CD14-positive monocyte (primary cell): ENCODE measurements at regions not wholly inside any gene's neighbourhood (a gene's known extent, or its start where the extent isn't known, plus 50 kb on each side); places are given as distances from the start of the nearest gene placed in this dataset.

Experiments
- DNase-seq, 3 donors: peaks; one replicate each; pipeline ENCODE4 v3.0.0-alpha.2; 2011 to 2022
- H2AFZ ChIP-seq: 2 replicates; pipeline ENCODE4 v1.6.0; 2012; ENCODE audit warnings: mild to moderate bottlenecking, low read depth, low read length, inconsistent platforms; ENCODE audit not compliant: insufficient read depth, poor library complexity, severe bottlenecking
- H3K27ac ChIP-seq, 2 donors: 1 replicate in 1 of 2; 2 replicates in 1 of 2; pipeline ENCODE4 v1.5.1; 2012 to 2013; ENCODE audit warnings: low read length in 2 of 2, control low read depth in 1 of 2, inconsistent platforms in 1 of 2, low read depth in 1 of 2, mild to moderate bottlenecking in 1 of 2
- H3K27me3 ChIP-seq, 2 donors: one replicate each; pipeline versions ENCODE4 v1.6.0 to v1.6.1; 2011 to 2013; ENCODE audit warnings: low read length in 2 of 2; ENCODE audit not compliant: control insufficient read depth in 2 of 2, insufficient read depth in 2 of 2
- H3K36me3 ChIP-seq, 2 donors: replicated peaks in 1 of 2; 1 replicate in 1 of 2; 2 replicates in 1 of 2; pipeline versions ENCODE4 v1.5.1 to v1.6.1; 2012 to 2013; ENCODE audit warnings: low read length in 2 of 2, control low read depth in 1 of 2, inconsistent platforms in 1 of 2, mild to moderate bottlenecking in 1 of 2; ENCODE audit not compliant: insufficient read depth in 2 of 2, control insufficient read depth in 1 of 2
- H3K4me1 ChIP-seq, 2 donors: 1 replicate in 1 of 2; 2 replicates in 1 of 2; pipeline versions ENCODE4 v1.5.1 to v1.6.1; 2012 to 2013; ENCODE audit warnings: low read length in 2 of 2, control low read depth in 1 of 2, inconsistent platforms in 1 of 2, mild to moderate bottlenecking in 1 of 2, moderate library complexity in 1 of 2; ENCODE audit not compliant: insufficient read depth in 2 of 2, control insufficient read depth in 1 of 2
- H3K4me2 ChIP-seq: replicated peaks from 2 replicates; pipeline ENCODE3; 2012; ENCODE audit warnings: low read length, moderate library complexity, mild to moderate bottlenecking; ENCODE audit not compliant: poor library complexity, severe bottlenecking; ENCODE audit errors: extremely low read depth
- H3K4me3 ChIP-seq, 3 experiments: fragments of 200-600 bp in 1 of 3; sonication (generic) in 1 of 3; replicated peaks in 1 of 3; 1 replicate in 2 of 3; 2 replicates in 1 of 3; pipeline ENCODE4 v1.5.1; 2011 to 2013; ENCODE audit warnings: low read length in 3 of 3, mild to moderate bottlenecking in 3 of 3, control low read depth in 2 of 3, low read depth in 2 of 3, inconsistent platforms in 1 of 3, moderate library complexity in 1 of 3
- H3K79me2 ChIP-seq: 2 replicates; pipeline ENCODE4 v1.6.0; 2012; ENCODE audit warnings: mild to moderate bottlenecking, control low read depth, inconsistent platforms, low read length, moderate library complexity; ENCODE audit not compliant: insufficient read depth
- H3K9ac ChIP-seq: 2 replicates; pipeline ENCODE4 v1.6.0; 2017; ENCODE audit warnings: low read length, mild to moderate bottlenecking; ENCODE audit not compliant: insufficient read depth, poor library complexity, severe bottlenecking
- H3K9me3 ChIP-seq, 2 donors: replicated peaks in 1 of 2; 1 replicate in 1 of 2; 2 replicates in 1 of 2; pipeline versions ENCODE4 v1.5.1 to v1.6.1; 2012 to 2013; ENCODE audit warnings: low read length in 2 of 2, control low read depth in 1 of 2; ENCODE audit not compliant: control insufficient read depth in 1 of 2, insufficient read depth in 1 of 2
- H4K20me1 ChIP-seq: 2 replicates; pipeline ENCODE4 v1.6.0; 2012; ENCODE audit warnings: mild to moderate bottlenecking, low read length, control low read depth, moderate library complexity; ENCODE audit not compliant: insufficient read depth
- H3K27ac Mint-ChIP-seq, 7 donors: one replicate each; pipeline ENCODE4 v1.8.0; 2020; ENCODE audit warnings: mild to moderate bottlenecking in 7 of 7, mixed read lengths in 7 of 7, moderate library complexity in 6 of 7, inconsistent platforms in 2 of 7
- H3K27me3 Mint-ChIP-seq, 3 donors: one replicate each; pipeline ENCODE4 v1.8.0; 2021 to 2022; ENCODE audit warnings: low read depth in 3 of 3, mild to moderate bottlenecking in 3 of 3, mixed read lengths in 3 of 3, moderate library complexity in 3 of 3, inconsistent platforms in 1 of 3
- H3K36me3 Mint-ChIP-seq, 2 donors: one replicate each; pipeline ENCODE4 v1.8.0; 2020; ENCODE audit warnings: mixed read lengths in 2 of 2, inconsistent platforms in 1 of 2, mild to moderate bottlenecking in 1 of 2
- H3K4me1 Mint-ChIP-seq: one replicate; pipeline ENCODE4 v1.8.0; 2020; ENCODE audit warnings: mild to moderate bottlenecking, mixed read lengths
- H3K4me3 Mint-ChIP-seq, 2 donors: one replicate each; pipeline ENCODE4 v1.8.0; 2020; ENCODE audit warnings: mild to moderate bottlenecking in 2 of 2, mixed read lengths in 2 of 2, moderate library complexity in 1 of 2
- H3K9me3 Mint-ChIP-seq, 7 donors: one replicate each; pipeline ENCODE4 v1.8.0; 2020 to 2022; ENCODE audit warnings: mixed read lengths in 7 of 7, mild to moderate bottlenecking in 6 of 7, moderate library complexity in 6 of 7, inconsistent platforms in 2 of 7
- WGBS: methylation state at CpG from one replicate; pipeline ENCODE4 v1.1.5; 2013; ENCODE audit warnings: missing lambda C conversion rate; ENCODE audit not compliant: insufficient coverage; 5-methylcytosine and 5-hydroxymethylcytosine counted together
- intact Hi-C, 2 donors: fragments of 100-400 bp; cut with micrococcal nuclease; formaldehyde crosslinking; loops; one replicate each; pipeline versions ENCODE4 v1.15.0 to v1.15.1; 2023
- TF ChIP-seq, protein P1 (sequence below): fragments of 200-600 bp; IDR thresholded peaks from one replicate; pipeline ENCODE4 v1.8.0; 2022; ENCODE audit warnings: antibody characterized with exemption, mild to moderate bottlenecking

DNA sequence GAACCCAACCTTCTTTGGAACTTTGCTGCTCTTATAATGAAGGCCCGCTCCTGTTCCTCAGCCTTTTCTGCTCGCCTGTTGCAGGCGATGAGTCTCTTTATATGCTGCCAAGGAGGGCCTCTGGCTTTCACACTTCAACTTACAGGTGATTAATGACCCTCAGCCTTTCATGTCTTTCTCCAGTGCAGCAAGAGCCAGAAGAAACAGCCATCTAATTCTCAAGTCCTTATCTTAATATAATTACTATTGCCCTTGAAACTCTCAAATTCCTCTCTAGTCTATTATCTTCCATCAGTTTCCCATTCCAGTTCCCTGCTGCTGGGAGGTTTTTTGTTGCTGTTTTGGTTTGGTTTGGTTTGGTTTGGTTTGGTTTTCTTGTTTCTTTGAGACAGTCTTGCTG lies 121.8 kb upstream of the MED13 start:
- H3K27ac Mint-ChIP-seq = no peak overlapping the region
- H3K4me3 Mint-ChIP-seq = no peak overlapping the region
- H3K4me1 Mint-ChIP-seq = peaks cover 3% of the 10 kb centered on the region

DNA sequence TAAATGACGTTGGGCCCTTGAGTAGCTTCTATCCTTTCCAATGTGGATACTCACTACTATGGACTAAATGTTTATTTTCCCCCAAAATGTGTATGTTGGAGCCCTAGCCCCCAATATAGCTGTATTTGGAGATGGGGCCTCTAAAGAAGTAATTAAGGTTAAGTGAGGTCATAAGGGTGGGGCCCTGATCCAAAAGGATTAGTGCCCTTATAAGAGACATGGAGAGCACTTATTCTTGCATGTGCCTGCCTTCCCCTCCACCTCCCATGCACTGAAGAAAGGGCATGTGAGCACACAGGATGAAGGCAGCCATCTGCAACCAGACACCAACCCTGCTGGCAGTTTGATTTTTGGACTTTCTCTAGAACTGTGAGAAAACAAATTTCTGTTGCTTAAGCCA lies 115.7 kb upstream of the MED13 start:
- Histone ChIP-seq H3K36me3 (no peaks in the 10 kb centered on the region), H3K4me3 (no peak overlapping the region), H3K79me2 (no peaks in the 10 kb centered on the region), H3K9me3 (peaks cover 6 to 9% of the 10 kb centered on the region in 2 donors), H3K9ac (no peak overlapping the region), H2AFZ (no peak overlapping the region), H3K27ac (no peak overlapping the region), H3K27me3 (no peaks in the 10 kb centered on the region), H3K4me2 (no peak overlapping the region), H4K20me1 (no peaks in the 10 kb centered on the region), H3K4me1 (no peaks in the 10 kb centered on the region)
- Mint-ChIP-seq H3K27ac (no peak overlapping the region), H3K4me1 (peaks cover 2% of the 10 kb centered on the region), H3K36me3 (no peaks in the 10 kb centered on the region), H3K27me3 (peaks cover 0 to 4% (median 0%) of the 10 kb centered on the region in 3 donors), H3K4me3 (no peak overlapping the region), H3K9me3 (peaks cover 6 to 18% (median 14%) of the 10 kb centered on the region in 7 donors)
- intact Hi-C loops = no loop called here
- no peak for DNase-seq
- TF ChIP-seq, protein P1, sequence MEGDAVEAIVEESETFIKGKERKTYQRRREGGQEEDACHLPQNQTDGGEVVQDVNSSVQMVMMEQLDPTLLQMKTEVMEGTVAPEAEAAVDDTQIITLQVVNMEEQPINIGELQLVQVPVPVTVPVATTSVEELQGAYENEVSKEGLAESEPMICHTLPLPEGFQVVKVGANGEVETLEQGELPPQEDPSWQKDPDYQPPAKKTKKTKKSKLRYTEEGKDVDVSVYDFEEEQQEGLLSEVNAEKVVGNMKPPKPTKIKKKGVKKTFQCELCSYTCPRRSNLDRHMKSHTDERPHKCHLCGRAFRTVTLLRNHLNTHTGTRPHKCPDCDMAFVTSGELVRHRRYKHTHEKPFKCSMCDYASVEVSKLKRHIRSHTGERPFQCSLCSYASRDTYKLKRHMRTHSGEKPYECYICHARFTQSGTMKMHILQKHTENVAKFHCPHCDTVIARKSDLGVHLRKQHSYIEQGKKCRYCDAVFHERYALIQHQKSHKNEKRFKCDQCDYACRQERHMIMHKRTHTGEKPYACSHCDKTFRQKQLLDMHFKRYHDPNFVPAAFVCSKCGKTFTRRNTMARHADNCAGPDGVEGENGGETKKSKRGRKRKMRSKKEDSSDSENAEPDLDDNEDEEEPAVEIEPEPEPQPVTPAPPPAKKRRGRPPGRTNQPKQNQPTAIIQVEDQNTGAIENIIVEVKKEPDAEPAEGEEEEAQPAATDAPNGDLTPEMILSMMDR = no peak
- no CpG with 5 or more reads among the region's 1 CpG for WGBS

More for the DNA sequence above, 121.8 kb upstream of the MED13 start:
- no peak for DNase-seq
- H3K4me2 ChIP-seq = no peak overlapping the region
- WGBS = 100% methylated on average over 3 of the region's 3 CpGs
- Mint-ChIP-seq H3K9me3 (peaks cover 0 to 5% (median 2%) of the 10 kb centered on the region in 7 donors), H3K27me3 (peaks cover 0 to 8% (median 4%) of the 10 kb centered on the region in 3 donors), H3K36me3 (no peaks in the 10 kb centered on the region)
- no peaks in the 10 kb centered on the region for H3K36me3 ChIP-seq
- H3K79me2 ChIP-seq = no peaks in the 10 kb centered on the region
- H3K9me3 ChIP-seq = no peaks in the 10 kb centered on the region
- TF ChIP-seq, protein P1 = no peak
- H3K9ac ChIP-seq = no peak overlapping the region
- no peak overlapping the region for H3K4me3 ChIP-seq
- H3K27me3 ChIP-seq = no peaks in the 10 kb centered on the region
- intact Hi-C loops = no loop called here
- no peaks in the 10 kb centered on the region for H3K4me1 ChIP-seq
- no peak overlapping the region for H2AFZ ChIP-seq
- no peak overlapping the region for H3K27ac ChIP-seq
- H4K20me1 ChIP-seq = no peaks in the 10 kb centered on the region
